RKO (cell line): ENCODE measurements at regions not wholly inside any gene's neighbourhood (a gene's known extent, or its start where the extent isn't known, plus 50 kb on each side); places are given as distances from the start of the nearest gene placed in this dataset.

ENCODE experiments used
- DNase-seq: peaks from one replicate; pipeline ENCODE4 v3.0.0-alpha.2; 2016; ENCODE audit warnings: low spot score

- DNase-seq, result peak; percentile 1
Measured at GRCh38 chr1:218025454-218025853, 259.6 kb upstream of the RRP15 start.

DNA sequence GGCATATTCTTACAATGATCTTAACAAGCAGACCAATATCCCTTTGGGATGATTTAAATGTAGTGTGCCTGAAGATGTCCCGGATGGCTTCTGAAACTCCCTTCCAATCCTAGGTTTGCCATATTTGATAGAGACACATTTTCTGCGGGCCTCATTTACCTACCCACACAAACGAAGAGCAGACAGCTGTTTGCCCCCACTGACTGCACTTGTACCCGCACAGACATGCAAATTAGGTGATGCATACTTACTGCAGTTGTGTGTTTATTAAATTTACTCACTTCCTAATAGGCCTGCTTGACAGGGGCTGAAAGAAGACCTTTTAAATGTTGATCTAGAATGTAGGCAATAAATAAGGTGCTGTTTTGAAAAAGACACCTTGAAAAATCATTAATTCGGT lies 257.9 kb upstream of the RRP15 start:
- DNase-seq, result no peak

DNA sequence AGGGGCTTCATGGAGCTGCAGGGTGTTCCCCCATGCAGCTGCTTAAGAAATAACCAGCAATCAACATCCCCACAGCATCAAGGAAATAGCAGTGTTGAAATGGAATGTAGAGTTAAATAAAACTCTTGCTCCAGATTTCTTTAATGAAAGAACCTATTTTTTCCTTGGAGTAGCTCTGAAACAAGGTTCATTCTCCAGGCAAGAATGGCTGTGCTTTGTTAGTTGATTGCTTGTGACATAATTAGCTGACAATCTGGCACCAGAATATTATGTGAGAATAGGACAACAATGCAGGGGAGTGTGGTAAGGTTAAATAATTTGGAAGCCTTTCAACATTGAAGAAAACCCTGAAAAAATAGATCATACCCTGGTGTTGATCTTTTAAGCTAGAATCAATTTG lies 254.2 kb upstream of the RRP15 start:
- no peak for DNase-seq

- no peak for DNase-seq
Measured at GRCh38 chr1:218031901-218032300, 253.2 kb upstream of the RRP15 start.

DNA sequence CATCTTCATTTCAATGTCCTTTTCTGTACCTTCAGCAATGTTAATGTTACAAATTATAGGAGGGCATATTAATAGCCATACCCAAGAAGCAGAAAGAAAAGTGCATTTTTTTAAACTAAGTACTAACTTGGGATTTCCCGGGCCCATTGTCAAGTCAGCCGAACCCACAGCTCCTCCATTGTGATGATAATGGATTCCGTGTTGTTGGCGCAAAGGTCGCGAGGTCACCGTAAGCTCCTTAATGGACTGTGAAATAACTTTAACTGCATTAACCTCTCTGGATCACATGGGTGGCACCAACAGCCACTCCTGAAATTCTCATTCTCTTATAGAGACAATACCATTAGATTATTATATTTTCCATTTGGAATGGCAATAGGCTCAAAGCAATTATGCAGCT lies 250.6 kb upstream of the RRP15 start:
- no peak for DNase-seq

DNA sequence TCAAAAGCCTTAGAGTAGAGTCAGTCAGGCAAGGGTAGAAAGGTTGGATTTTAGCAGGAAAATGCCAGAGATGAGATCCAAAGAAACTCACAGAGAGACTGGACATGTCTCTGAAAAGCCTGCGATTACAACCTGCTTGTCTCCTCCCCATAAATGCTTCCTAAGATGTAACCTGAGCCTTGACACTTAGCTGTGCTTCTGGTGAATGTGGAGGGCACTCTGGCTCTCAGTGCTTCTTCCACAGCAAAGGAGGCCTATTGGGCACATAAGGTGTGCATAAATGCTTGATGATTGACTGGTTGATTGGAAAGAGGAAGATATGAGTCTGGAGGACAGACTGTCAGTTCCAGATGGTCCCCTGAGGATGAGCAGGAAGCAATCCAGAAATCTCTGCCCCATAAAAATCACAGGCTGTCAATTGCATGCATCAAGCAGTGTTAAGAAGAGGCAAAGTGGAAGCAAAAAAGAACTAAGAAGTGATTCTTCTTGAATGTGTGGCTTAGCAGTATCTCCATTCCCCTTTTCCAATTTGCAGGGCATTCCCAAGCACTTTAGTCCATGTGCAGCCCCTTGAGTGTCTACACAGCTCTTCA lies 236.2 kb upstream of the RRP15 start:
- DNase-seq, result no peak

- DNase-seq, result no peak
Measured at GRCh38 chr1:218049641-218050040, 235.5 kb upstream of the RRP15 start.

- no peak for DNase-seq
Measured at GRCh38 chr1:218058730-218059129, 226.4 kb upstream of the RRP15 start.

DNA sequence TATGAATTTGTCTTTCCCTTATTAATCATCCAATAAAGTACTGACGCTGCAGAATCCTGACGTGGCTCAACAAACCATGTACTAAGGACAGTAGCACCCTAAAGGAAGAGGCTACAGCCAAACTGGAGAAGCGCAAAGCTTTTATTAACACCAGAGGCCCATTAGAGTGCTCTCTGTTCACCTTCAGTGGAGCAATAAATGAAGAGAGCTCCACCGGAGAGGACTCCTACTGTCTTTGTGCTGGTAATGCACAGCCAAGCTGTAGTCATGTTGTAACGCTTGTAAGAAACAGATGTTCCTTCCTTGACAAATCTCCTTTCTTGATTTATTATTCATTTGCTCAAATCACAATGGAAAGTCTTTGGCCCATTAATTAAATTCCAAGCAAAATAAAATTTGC lies 220.7 kb upstream of the RRP15 start:
- DNase-seq, result no peak

- DNase-seq, result no peak
Measured at GRCh38 chr1:218066332-218066731, 218.8 kb upstream of the RRP15 start.

GRCh38 chr1:218068241-218068640 lies 216.9 kb upstream of the RRP15 start:
- DNase-seq, result no peak

DNA sequence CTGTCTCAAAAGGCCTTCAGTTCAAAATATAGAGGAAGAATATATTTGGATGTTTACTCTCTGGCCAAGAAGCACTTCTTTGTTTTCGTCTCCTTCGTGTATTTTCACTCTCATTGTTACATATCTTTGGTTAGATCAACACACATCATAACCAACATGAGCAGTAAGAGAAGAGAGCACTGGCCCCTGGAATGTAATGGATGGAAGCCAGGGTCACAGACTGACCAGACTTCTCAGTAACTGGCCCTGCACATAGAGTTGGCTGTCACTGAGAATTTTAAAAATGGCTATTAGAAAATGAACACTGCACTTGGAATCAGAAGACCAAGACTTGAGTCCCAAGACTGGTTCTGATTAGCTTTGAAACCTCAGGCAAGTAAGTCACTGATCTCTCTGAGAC lies 215.9 kb upstream of the RRP15 start:
- DNase-seq, result no peak

- DNase-seq, result no peak
Measured at GRCh38 chr1:218073062-218073461, 212.0 kb upstream of the RRP15 start.

GRCh38 chr1:218078916-218079315 lies 206.2 kb upstream of the RRP15 start:
- DNase-seq, result no peak

DNA sequence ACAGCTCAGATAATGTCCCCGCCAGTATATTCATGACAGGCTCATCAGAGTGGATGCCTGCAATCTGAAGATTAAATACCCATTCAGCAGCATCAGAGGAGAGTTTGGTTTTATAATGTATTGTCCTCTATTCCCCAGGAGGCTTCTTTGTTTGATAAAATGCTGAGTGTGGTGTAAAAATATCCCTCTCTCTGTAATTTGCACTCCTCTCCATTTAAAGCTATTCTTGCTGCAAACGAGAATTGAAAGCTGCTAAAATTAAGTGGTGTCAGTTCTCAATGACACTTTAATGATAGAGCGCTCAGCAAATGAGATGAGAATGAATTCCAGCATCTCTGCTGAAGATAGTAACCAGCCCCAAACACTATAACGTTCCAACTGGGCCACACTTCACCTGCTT lies 205.7 kb upstream of the RRP15 start:
- DNase-seq, result no peak

DNA sequence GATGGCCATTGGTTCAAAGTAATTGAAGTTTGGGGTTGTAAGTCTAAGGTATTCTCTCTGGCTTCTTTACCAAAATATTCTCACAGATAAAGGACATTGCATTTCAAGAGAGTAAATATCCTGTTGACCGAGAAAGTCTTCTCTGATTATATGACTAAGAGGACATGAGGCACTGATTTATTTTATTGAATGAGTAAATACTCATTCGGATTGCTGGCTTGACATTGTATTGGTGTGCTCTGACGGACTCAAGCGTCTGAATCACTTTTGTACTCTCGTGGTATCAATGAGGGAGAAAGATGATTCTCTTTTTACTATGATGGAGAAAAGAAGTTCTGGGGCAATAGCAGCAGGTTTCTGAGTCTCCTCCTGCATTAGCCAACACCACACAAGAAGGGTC lies 205.3 kb upstream of the RRP15 start:
- DNase-seq, result no peak

DNA sequence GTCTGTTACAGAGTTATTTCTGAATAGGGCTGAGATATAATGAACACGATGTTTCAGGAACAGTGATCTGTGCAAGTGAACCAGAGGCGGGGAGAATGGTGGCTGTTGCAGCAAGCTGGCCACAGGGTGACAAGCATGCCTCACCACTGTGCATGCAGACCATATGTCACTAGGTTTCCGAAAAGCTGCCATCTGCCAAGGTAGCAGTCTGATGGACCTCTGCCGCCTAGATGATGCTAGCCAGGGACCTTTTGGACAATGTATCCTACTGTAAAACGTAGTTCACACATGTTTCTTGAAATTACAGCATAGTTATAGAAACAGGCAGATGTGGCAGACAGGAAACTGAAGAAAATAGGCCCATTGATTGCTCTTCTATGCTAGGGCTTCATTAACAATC lies 204.2 kb upstream of the RRP15 start:
- DNase-seq, result no peak

GRCh38 chr1:218081358-218081757 lies 203.7 kb upstream of the RRP15 start:
- no peak for DNase-seq

DNA sequence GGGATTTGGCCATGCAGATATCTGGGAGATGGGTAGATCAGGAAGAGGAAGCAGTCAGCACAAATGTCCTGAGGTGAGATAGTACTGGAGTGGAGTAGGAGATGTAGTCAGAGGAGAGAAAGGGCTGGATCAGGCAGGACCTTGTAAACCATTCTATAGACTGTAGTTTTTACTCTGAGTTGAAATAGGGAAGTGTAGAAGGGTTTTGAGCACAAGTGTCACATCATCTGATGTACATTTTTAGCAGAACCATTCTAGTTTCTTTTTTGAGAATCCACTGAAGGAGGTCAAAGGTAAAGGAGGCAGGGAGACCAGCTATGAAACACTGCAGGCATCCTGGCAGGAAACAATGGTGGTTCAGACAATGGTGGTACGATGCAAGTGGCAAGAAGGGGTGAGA lies 194.6 kb upstream of the RRP15 start:
- DNase-seq, result no peak

DNA sequence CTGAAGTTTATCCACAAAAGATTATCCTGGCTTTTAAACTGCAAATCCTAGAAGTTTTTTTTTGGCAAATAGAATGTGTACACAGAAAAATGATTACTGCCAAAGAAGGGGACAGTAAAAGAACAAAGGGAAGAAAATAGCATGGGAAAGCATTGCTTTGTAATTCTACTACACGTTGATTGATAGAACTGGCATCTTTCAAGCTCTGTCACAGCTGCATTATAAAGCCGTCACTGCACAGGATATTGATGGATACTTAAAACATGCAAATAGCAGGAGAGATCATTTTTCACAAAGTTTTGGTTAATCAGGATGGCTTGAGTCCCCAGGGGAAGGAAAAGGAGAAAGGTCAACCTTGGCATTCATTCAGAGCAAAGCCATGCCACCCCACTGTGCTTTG lies 183.7 kb upstream of the RRP15 start:
- no peak for DNase-seq

- DNase-seq, result no peak
Measured at GRCh38 chr1:218108034-218108433, 177.1 kb upstream of the RRP15 start.

- no peak for DNase-seq
Measured at GRCh38 chr1:218112862-218113261, 172.2 kb upstream of the RRP15 start.

DNA sequence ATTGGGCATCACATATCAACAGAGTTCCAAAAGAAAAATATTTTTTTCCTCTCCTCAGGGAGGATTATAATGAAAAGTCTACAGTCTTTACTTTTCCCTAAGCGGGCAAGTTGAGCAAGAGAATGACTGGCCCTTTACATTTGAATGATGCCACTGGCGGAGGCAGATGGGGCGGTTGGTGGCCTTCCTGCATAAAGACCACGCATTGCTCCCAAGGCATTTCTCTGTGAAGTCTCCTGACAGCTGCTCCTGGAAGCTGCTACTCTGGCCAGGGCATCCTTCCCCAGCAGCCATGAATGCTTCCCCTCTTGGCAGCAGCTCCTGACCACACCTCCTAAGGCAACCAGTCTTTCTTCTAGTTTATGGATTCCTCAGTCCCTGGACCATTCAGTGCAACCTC lies 161.1 kb upstream of the RRP15 start:
- DNase-seq, result no peak

DNA sequence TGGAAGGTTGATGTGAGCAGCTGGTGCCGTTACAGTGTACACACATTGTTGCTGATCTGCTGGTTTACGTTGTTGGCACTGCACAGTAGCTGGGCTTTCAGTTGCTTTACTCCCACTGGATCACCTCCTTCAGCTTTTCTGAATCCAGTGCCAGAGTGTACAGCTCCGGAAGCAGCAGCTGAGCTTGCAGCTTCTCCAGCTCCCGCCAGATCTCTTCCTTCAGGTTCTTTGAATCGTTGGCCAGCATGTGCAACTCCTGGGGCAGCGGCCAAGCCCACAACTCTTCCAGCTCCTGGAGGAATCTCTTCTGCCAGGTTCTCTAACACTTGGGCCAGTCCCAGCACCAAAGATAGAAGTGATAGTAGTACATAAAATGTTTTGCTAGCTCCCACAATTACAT lies 149.7 kb upstream of the RRP15 start:
- no peak for DNase-seq

- DNase-seq, result no peak
Measured at GRCh38 chr1:218139761-218140160, 145.3 kb upstream of the RRP15 start.
